ENCODE measurements at regions not wholly inside any gene's neighbourhood (a gene's known extent, or its start where the extent isn't known, plus 50 kb on each side); places are given as distances from the start of the nearest gene placed in this dataset.
"Not testable (repeated sequence)": the region's sequence is repeated elsewhere in the genome, so short reads cannot be mapped to it uniquely, and the experiment has no call there.

GRCh38 chr15:31705076-31705678, 325.1 kb upstream of the CHRNA7 start:
- DNase-seq: not testable (repeated sequence)

GRCh38 chr15:31707944-31708702, 322.2 kb upstream of the CHRNA7 start:
- not testable (repeated sequence) for DNase-seq

DNA sequence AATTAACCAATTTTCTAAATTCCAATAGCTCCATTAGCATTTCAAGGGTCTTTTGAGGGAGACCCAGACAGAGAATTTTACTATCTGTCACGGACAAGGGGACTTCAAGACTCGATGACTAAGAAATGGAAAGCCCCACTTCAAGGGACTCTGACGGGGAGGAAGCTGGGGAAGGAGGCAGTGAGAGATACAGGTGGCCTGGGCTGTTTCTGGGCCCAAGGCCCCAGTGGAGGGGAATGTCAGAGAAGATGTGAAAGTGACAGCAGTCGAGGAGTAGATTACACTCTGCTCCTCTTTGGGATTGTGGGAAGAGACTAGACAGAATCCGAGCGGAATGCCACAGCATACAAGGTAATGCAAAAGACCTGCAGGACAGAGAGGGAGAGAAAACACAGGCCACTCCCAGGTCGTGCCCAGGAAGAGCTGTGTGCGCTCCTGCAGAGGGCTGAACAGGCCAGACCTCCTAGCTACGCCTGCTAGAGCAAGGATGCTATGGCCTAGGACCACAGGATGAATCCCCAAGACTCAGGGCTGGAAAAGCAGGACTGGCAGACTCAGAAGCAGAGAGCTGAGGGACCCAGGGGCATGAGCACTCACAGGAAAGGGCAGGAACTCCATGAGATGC, 321.5 kb upstream of the CHRNA7 start:
- DNase-seq: not testable (repeated sequence)

- DNase-seq: not testable (repeated sequence)
Observed at GRCh38 chr15:31709479-31709878, 320.8 kb upstream of the CHRNA7 start.

DNA sequence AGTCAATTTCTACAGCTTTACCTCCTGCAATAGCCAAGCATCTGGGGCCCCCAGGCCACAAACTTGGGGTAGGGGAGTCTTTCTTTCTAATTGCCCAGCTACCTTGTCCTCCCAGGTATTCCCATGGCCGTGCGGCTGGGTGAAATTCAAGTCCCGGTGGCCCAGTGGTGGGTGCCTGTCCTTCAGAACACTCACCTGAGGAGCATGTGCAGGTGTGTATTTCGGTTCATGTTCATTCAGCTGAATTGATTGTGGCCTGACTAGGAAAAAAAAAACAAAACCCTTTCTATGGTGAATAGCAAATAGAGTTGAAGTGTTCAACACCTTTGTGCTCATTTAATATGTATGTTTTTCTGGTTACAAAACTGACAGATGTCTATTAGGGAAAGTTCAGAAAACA, 319.5 kb upstream of the CHRNA7 start:
- DNase-seq: not testable (repeated sequence)

GRCh38 chr15:31715208-31715607, 315.1 kb upstream of the CHRNA7 start:
- not testable (repeated sequence) for DNase-seq

- not testable (repeated sequence) for DNase-seq
Observed at GRCh38 chr15:31718625-31719024, 311.7 kb upstream of the CHRNA7 start.

DNA sequence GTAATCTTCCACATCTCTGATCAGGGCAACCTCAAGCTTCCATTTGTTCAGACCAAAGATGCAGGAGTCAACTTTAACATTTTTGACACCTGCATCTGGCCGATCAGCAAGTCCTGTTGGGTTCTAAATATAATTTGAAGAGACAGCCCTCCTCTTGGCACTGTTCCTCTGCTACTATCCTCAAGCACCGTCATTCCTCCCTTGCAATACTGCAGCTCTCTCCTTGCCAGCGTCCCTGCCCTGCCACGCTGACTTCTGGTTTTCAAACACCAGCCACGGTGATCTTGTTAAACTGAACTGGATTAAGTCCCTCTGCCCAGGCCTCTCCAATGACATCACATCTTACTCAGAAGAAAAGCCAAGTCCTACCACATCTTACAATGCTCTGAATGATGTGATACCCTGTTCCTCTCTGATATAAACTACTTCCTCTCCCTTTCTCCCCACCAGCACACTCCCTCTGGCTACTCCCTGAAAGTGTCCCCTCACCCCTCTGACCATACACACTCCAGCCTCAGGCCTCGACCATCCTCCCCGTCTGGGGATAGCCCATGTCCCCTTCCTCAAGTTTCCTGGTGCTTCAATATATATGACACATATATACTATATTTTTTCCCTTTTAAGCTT, 310.8 kb upstream of the CHRNA7 start:
- not testable (repeated sequence) for DNase-seq

DNA sequence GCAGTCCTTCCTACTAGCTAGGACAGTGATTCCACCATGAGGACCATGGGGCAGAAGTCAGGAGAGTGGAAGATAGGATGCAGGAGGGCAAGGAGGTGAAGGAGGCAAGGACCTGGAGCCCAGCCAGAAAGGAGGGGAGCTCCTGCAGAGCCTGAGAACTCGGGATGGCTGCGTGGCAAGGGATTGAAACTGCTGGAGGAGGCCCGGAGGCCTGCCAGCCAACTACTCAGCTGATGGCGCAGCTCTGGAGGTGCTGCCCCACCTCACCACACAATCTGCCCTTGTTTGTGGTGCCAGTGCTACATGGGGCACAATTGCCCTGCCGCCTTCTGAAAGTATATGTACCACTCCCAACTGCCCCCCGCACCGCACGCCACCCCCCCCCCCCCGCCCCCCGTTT, 307.3 kb upstream of the CHRNA7 start:
- not testable (repeated sequence) for DNase-seq

DNA sequence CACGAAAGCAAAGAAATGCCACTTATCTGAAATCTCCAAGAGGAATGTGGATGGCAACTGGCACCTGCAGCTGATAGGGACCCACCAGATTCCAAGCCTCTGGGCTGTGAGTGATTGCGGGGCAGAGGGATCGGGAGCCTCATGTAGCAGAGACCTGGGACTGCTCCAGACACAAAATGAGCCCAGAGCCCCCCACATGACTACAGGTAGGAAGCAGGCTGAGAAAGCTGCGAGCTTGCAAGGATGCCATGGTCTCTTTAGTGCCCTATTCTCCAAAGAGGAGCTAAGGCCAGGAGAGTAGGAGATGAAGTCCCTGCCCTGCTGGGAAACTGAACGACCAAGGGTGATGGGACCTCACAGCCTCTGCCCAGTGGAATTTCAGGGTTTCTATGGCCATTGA, 305.4 kb upstream of the CHRNA7 start:
- DNase-seq: not testable (repeated sequence)

DNA sequence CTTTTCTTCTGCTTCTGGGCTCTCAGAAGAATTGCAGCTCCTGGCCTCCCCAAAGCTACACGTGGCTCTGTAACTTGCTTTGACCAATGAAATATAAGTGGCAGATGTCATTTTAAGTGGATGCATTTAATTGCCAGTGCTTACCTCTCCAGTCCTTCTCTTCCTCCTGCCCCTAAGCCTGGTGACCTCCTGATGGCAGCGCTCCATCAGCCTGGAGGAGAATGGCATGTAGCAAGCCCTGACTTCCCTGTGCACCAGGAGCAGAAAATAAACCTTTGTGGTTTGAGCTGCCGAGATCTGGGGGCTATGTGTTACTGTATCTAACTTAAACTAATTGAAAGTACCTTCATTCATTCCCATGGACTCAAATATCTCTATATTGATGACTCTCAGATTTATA, 304.7 kb upstream of the CHRNA7 start:
- not testable (repeated sequence) for DNase-seq

- DNase-seq: no peak
Observed at GRCh38 chr15:31727612-31728011, 302.7 kb upstream of the CHRNA7 start.

- DNase-seq: no peak
Observed at GRCh38 chr15:31732726-31733125, 297.6 kb upstream of the CHRNA7 start.

GRCh38 chr15:31733424-31733823, 296.9 kb upstream of the CHRNA7 start:
- DNase-seq: no peak

- DNase-seq: no peak
Observed at GRCh38 chr15:31740203-31740602, 290.1 kb upstream of the CHRNA7 start.

- no peak for DNase-seq
Observed at GRCh38 chr15:31745841-31746240, 284.5 kb upstream of the CHRNA7 start.

- peak; percentile 9 for DNase-seq
Observed at GRCh38 chr15:31752065-31752762, 278.1 kb upstream of the CHRNA7 start.

GRCh38 chr15:31752905-31753304, 277.4 kb upstream of the CHRNA7 start:
- DNase-seq: no peak

- DNase-seq: no peak
Observed at GRCh38 chr15:31758126-31758525, 272.2 kb upstream of the CHRNA7 start.

DNA sequence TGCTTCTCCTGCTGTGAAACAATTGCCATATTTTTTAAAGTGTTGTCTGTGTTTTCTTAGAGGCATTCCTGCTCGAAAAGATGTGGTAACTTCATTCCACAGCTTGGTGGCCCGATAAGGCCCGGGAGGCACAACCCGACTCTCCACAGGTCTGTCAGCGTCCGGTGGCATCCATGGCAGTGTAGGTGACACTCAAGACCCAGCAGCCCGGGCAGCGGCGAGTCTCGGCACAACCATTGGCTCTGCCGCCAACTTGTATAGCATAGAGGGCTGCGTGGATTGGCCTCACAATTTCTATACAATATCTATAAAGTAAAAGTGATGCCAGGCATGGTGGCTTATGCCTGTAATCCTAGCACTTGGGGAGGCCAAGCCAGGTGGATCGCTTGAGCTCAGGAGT, 262.3 kb upstream of the CHRNA7 start:
- DNase-seq: no peak

DNA sequence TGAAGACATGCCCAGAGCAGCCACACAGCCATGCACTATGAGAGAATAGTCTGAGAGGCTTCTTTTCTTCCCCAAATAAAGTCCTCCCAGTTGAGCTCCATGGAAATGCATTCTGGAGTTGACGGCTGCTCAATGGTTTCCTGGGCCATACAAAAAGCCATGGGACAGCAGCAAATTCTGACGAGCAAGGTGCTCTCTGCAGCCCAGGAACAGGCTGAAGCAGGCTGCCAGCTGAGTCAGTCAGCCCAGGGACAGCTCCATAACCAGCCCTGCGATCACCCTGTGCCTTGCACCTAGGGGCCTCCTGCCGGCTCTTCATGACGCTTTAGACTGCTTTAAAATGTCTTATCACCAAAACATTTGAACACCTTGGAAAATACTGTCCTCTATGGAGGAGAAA, 256.3 kb upstream of the CHRNA7 start:
- no peak for DNase-seq

- DNase-seq: no peak
Observed at GRCh38 chr15:31776039-31776438, 254.3 kb upstream of the CHRNA7 start.

DNA sequence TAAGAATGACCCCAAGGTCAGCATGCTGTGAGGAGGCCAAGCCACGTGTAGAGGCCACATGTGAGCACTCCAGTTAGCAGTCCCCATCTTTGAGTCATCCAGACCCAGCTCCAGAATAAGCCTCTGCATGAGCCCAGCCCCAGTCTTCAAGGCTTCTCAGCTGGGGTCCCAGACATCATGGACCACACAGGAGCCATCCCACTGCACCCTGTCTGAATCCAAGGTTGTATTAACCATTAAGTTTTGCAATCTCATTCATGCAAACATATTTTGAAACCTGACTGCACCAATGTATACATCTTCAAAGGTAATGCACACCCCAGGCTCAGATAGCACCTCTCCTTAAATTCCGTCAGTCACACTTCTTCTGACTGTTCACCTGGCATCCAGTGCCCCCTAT, 249.1 kb upstream of the CHRNA7 start:
- DNase-seq: no peak

All from NCI-H226 (cell line).